ENCODE measurements at regions not wholly inside any gene's neighbourhood (a gene's known extent, or its start where the extent isn't known, plus 50 kb on each side); places are given as distances from the start of the nearest gene placed in this dataset.

DNA sequence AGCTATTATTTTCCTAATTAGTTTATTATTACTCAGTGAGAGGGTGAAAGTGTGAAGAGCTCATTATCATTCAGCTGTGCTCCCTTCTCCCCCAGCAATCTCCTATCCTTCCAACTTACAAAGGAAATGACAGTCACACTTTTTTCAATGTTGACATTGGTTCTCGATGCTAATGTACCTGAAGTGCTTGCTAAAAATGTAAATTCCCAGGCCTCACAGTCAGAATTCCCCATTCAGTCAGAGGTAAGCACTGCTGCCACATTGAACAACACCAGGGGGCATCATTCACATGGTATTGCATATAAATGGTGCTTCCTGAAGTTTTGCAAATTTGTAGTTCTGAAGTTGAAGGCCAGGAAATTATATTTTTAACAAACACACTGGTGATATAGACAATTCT lies 132.7 kb upstream of the FOXD3 start:
- DNase-seq (ENCODE audit: low read depth): no peak
- TF ChIP-seq, protein P1, sequence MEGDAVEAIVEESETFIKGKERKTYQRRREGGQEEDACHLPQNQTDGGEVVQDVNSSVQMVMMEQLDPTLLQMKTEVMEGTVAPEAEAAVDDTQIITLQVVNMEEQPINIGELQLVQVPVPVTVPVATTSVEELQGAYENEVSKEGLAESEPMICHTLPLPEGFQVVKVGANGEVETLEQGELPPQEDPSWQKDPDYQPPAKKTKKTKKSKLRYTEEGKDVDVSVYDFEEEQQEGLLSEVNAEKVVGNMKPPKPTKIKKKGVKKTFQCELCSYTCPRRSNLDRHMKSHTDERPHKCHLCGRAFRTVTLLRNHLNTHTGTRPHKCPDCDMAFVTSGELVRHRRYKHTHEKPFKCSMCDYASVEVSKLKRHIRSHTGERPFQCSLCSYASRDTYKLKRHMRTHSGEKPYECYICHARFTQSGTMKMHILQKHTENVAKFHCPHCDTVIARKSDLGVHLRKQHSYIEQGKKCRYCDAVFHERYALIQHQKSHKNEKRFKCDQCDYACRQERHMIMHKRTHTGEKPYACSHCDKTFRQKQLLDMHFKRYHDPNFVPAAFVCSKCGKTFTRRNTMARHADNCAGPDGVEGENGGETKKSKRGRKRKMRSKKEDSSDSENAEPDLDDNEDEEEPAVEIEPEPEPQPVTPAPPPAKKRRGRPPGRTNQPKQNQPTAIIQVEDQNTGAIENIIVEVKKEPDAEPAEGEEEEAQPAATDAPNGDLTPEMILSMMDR (IDR thresholded peaks at IDR 0.05; ENCODE audit: low read depth, low read length, missing control alignments): peak; percentile 10
- no peak overlapping the region for H3K4me3 ChIP-seq (ENCODE audit: low read depth, low read length)

DNA sequence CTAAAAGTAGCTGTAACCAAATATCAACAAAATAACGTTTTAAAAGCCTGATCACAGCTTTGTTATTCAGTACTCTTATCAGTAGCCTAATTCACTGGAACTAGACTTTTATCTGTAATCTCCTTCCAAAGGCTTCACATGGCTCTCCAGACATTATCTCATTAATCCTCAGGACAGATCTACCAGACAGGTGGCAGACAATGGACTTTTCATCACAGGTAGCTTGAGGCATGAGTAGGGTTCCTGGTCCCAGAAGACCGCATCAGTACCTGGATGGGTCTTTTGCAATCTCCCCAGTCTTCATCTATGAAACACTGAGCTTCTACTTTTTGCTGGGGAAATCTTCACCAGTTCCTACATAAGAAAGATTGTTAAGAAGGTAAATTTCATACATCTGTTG lies 132.2 kb upstream of the FOXD3 start:
- H3K4me3 ChIP-seq (ENCODE audit: low read depth, low read length): no peak overlapping the region
- no peak for DNase-seq (ENCODE audit: low read depth)
- TF ChIP-seq, protein P1 (IDR thresholded peaks at IDR 0.05; ENCODE audit: low read depth, low read length, missing control alignments): no peak

DNA sequence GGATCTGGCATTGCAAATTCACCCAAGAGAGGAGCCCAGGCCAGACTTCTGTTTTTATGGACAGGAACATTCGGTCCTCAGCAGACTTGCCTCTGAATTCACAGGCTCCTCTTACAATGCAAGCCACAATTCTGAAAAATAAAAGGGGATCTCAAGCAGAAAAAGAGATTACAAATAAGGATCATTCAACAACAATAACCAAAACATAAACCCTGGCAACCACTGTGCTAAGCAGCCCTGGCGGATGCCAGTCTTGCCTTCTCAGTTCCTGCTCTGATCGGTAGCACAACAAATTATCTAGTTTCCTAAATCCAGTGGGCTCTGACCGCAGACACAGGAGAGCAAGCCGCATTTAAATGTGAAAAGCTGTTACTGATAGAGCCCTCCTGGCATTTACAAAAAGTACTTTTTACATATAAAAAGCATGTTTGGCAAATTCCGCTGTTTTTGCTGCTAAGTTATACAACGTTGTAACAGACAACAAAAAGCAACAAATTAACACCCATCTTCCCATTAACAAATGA lies 123.4 kb upstream of the FOXD3 start:
- DNase-seq (ENCODE audit: low read depth): no peak
- H3K4me3 ChIP-seq (ENCODE audit: low read depth, low read length): no peak overlapping the region
- TF ChIP-seq, protein P1 (IDR thresholded peaks at IDR 0.05; ENCODE audit: low read depth, low read length, missing control alignments): no peak

DNA sequence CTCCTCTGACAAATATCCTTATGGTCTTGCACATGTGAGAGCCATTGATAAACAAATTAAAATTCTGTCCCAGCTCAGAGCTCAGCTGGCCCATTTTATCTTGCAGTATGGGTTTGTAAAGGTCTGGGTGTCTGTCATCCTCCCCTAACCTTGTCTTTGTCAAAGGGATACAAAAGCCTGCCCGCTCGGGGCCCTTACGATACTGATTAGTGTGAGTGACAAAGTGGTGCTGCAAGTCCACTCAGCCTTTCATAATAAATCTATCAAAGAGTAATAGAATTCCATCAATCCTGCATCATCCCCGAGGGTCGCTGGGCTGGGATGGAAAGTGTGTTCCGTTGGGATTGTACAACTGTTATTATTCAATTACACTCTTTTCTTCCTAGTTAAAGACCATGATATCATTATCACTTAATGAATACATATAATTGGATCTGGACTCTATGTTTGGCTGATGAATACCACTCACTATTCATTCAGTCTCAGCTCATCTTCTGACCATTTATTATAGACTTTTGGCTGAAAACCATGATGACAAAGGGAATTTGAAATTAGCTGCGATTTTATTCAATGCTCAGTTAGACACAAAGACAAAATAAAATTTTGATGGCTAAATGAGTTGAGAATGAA lies 122.5 kb upstream of the FOXD3 start:
- TF ChIP-seq, protein P1 (IDR thresholded peaks at IDR 0.05; ENCODE audit: low read depth, low read length, missing control alignments): no peak
- no peak for DNase-seq (ENCODE audit: low read depth)
- H3K4me3 ChIP-seq (ENCODE audit: low read depth, low read length): no peak overlapping the region

DNA sequence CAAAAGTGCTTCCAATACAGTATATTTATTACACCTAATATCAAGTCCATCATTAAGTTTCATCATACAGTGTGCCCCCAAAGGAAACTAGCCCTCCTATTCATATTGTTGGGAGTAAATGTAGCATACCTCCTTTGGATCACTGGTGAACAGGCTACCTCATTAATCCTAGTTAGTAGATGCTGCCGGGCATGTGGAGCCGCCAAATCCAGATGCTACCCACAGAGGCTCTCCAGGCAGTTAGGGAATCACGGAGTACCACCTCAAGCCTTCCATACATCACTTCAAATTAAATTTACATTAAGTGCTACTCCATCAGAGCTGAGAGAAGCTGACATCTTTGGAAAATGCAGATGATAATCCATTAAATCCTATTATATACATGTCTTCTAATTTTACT lies 121.7 kb upstream of the FOXD3 start:
- no peak overlapping the region for H3K4me3 ChIP-seq (ENCODE audit: low read depth, low read length)
- TF ChIP-seq, protein P1 (IDR thresholded peaks at IDR 0.05; ENCODE audit: low read depth, low read length, missing control alignments): no peak
- DNase-seq (ENCODE audit: low read depth): no peak

DNA sequence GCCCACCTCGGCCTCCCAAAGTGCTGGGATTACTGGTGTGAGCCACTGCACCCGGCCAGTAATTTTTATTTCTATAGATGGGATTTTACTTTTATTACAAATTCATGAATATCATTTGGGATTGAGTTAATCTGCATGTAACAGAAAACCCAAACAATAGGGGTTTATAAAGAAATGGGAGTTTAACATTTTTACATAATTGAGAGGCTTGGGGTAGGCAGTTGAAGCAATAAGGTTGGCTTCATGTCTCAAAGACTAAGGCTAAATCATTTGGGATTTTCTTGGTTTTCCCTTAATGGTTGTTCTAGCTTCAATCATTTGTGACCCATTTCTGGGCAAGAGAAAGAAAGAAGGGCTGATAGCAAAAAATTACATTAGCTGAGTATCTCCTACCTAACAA lies 118.7 kb upstream of the FOXD3 start:
- no peak overlapping the region for H3K4me3 ChIP-seq (ENCODE audit: low read depth, low read length)
- TF ChIP-seq, protein P1 (IDR thresholded peaks at IDR 0.05; ENCODE audit: low read depth, low read length, missing control alignments): no peak
- no peak for DNase-seq (ENCODE audit: low read depth)

DNA sequence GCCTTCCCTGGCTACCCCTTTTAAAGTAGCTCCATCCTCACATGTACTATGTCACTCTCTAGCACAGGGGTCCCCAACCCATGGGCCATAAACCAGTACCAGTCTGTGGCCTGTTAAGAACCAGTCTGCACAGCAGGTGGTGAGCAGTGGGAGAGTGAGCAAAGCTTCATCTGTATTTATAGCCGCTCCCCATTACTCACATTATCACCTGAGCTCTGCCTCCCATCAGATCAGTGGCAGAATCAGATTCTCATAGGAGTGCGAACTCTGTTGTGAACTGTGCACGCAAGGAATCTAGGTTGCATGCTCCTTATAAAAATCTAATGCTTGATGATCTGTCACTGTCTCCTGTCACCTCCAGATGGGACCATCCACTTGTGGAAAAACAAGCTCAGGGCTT lies 116.6 kb upstream of the FOXD3 start:
- DNase-seq (ENCODE audit: low read depth): no peak
- no peak overlapping the region for H3K4me3 ChIP-seq (ENCODE audit: low read depth, low read length)
- TF ChIP-seq, protein P1 (IDR thresholded peaks at IDR 0.05; ENCODE audit: low read depth, low read length, missing control alignments): no peak
